NCI-H1105 treated with DMSO at 0.1 percent for 48 hours (cell line): ENCODE measurements at regions not wholly inside any gene's neighbourhood (a gene's known extent, or its start where the extent isn't known, plus 50 kb on each side); places are given as distances from the start of the nearest gene placed in this dataset.
"Not testable (repeated sequence)": the region's sequence is repeated elsewhere in the genome, so short reads cannot be mapped to it uniquely, and the experiment has no call there.

Experiments
- DNase-seq: peaks from one replicate; lab custom pipeline; 2025; lab: John Stamatoyannopoulos, UW

DNA sequence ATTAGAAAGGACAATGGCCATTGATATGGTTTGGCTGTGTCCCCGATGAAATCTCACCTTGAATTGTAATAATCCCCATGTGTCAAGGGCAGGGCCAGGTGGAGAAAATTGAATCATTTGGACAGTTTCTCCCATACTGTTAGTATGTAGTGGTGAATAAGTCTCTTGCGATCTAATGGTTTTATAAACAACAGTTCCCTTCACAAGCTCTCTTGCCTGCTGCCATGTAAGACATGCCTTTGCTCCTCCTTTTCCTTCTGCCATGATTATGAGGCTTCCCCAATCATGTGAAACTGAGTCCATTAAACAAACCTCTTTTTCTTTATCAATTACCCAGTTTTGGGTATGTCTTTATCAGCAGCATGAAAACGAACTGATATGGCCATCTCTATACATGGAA lies 302.7 kb downstream of the SFMBT2 start:
- DNase-seq = no peak

DNA sequence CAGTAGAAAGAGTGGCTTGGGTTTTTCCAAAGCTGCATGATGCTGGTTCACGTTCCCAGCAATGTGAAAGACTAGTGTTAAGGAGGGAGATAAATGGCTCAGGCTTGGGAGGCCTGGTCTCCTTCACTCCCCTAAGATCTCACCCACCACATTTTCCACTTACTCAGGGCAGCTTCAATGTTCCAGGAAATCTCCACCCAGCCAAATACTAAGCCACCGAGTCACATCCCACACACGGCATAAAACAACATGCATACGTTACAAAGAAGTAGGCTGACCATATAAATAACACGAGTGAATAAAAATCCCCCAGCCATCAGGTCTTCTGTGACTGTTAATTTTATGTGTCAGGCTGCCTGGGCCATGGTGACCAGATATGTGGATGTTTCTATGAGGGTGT lies 303.5 kb downstream of the SFMBT2 start:
- no peak for DNase-seq

DNA sequence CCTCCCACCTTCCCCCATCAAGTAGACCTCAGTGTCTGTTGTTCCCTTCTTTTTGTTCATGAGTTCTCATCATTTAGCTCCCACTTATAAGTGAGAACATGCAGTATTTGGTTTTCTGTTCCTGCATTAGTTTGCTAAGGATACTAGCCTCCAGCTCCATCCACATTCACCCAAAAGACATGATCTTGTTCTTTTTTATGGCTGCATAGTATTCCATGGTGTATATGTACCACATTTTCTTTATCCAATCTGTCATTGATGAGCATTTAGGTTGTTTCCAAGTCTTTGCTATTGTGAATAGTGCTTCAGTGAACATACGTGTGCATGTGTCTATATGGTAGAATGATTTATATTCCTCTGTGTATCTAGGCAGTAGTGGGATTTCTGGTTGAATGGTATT lies 306.5 kb downstream of the SFMBT2 start:
- not testable (repeated sequence) for DNase-seq

DNA sequence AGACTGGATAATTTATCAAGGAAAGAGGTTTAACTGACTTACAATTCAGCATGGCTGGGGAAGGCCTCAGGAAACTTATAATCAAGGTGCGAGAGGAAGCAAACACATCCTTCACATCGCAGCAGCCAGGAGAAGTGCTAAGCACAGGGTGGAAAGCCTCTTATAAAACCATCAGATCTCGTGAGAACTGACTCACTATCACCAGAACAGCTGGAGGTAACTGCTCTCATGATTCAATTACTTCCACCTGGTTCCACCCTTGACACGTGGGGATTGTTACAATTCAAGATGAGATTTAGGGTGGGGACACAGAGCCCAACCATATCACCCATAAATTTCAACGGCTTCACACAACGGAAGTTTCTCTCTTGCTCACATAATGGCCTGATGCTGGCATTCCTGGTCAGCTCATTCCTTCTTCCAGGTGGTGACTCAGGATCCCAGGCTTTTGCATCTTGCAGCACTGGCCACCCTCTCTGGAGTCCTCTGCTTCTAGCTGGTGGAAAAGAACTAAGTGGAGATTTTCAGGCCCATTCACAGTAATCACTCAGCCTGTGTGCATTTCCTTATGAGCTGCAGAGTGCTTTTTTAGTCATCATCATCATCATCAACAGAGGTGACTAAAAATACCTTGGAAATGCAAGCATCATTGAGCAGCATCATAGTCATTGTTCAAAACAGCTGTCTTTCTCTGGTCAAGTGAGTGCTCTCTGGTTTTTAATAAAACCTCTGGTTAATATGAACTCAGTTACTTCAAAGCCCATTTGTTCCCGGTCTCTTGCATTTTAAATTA lies 308.1 kb downstream of the SFMBT2 start:
- DNase-seq = no peak

DNA sequence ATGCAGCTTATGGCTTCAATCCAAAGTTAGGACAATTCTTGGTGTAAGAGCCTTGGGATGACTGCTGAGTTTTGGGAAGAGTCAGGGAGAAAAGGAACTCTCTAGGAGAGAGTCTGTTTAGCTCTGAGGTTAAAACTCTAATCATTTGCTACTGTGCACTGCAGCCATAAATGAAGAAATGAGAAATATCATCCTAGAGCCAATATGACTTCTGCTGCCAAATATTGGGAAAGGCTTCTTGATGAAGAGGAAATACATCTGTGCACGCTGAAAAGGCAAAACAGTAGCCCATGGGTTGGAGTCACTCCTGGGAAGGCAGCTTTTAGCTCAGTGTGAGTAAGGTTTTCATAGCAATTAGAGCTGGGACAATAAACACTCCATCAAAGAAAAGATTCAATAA lies 308.8 kb downstream of the SFMBT2 start:
- DNase-seq = no peak

DNA sequence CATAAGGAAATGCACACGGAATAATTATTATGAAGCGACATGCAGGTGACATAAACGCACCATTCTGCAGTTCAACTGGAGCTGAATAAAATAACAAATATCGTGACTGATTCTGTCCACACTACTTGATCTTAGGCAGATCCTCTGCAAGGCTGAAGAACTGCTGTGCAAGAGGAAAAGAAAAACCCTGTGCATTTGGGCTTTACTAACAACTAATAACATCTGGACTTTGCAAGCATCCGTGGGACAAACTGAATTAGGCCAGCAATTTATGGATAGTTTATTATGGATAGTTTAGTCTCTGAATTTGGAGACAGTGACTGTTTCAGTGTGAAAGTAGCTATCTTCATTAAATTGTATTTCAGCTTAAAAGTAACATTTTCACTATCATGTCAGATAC lies 309.4 kb downstream of the SFMBT2 start:
- DNase-seq = no peak

DNA sequence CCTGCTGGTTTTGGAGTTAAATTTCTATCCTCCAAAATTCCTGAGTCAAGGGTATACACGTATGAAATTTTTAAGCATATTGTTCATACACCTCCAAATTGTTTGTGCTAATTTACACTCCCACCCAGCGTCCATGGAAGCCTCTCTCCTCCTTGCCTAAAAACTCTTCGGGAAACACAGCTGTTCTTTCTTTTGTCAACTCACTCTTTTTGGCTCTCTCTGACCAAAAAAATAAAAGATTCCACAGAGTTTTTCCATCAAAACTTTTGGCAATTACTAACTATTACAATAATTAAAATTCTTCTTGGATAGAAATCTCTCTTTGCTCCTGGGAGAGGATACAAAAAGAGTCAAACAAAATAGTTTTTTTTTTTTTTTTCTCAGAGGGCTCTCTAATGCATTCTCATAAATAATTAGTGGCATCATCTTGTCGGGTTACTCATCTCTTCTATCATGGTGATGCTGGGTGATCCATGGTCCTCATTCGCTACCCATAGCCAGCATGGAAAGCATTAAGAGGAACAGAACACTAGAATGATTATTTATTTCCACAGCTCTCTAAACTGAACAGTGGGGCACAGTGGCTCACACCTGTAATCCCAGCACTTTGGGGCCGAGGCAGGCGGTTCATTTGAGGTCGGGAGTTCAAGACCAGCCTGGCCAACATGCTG lies 310.7 kb downstream of the SFMBT2 start:
- DNase-seq = no peak

DNA sequence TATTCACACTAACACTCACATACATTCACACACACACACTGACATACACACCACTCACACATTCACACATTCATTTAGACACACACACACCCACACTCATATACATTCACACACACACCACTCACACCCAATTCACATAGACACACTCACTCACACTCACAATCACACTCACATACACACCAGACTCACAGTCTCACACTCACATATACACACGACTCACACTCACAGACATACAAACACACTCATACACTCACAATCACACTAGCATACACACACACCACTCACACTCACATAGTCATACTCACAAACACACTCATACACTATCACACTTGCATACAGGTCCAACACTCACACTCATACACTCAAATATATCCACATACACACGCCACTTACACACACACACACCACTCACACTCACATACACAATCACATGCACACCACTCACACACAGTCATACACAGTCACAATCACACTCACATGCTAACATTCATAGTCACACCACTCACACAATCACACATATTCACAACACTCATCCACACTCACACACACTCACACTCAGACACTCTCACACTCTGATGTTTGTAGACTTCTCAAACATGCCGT lies 312.6 kb downstream of the SFMBT2 start:
- DNase-seq = no peak

DNA sequence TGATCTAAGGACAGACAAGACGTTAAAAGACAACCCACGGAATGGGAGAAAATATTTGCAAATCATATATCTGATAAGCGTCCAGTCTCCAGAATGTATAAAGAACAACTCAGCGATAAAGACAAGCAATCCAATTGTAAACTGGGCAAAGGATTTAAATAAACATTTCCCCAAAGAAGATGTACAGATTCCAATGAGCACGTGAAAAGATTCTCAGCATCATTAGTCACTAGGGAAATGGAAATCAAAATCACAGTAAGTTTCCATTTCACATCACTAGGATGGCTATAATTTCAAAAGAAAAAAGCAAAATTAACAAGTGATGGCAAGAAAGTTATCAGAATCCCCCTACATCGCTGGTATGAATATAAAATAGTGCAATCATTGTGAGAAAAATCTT lies 316.1 kb downstream of the SFMBT2 start:
- DNase-seq = no peak

DNA sequence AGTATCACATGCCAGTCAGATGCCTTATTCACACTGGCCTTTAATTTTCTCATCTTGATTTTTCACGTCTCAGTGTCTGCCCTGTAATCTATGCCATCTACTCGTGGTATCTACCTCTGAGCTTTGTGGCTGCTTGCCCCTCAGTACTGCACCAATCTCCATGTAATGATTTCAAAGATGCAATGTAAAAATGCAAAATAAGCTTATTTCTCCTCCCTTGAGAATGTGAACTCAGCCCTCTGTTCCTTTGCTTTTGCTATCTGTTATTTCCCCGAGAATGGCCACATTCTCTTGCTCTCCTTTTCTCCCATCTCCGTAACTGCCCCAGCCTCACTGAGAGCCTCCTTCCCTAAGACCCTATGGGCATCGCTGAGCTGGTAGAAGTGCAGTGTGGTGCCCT lies 317.5 kb downstream of the SFMBT2 start:
- no peak for DNase-seq

DNA sequence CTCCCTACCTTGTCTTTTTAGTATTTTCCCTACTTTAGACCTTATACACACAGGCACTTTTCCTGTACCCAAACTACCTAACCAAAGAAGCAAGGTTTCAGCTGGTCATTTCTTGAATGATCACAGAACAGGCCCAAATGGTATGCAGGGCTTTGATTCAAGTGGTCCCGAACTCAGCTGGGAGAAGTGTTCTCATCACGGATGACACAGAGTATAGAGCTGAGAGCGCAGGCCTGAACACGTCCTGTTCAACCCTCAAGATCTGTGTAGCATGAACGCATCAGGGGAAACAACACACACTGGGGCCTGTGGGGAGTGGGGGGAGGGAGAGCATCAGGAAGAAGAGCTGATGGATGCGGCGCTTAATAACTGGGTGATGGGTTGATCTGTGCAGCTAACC lies 318.2 kb downstream of the SFMBT2 start:
- no peak for DNase-seq

DNA sequence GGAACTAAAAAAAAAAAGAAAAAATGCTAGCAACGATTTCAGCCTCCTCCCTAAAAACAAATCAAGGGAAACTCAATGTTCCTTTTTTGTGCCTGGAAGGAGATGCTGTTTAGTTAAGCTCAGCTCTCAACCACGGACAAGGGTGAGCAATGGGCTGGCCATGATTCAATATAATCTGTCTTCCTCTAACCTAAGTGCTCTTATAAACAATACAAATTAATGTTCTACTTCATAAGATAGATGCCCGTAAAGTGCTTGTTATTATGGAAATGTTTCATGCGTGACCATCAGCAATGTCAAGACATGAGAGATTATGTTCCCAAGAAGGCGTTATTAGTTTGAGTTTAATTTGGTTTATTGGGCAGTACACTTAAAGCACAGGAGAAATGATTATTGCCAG lies 320.3 kb downstream of the SFMBT2 start:
- DNase-seq = no peak

DNA sequence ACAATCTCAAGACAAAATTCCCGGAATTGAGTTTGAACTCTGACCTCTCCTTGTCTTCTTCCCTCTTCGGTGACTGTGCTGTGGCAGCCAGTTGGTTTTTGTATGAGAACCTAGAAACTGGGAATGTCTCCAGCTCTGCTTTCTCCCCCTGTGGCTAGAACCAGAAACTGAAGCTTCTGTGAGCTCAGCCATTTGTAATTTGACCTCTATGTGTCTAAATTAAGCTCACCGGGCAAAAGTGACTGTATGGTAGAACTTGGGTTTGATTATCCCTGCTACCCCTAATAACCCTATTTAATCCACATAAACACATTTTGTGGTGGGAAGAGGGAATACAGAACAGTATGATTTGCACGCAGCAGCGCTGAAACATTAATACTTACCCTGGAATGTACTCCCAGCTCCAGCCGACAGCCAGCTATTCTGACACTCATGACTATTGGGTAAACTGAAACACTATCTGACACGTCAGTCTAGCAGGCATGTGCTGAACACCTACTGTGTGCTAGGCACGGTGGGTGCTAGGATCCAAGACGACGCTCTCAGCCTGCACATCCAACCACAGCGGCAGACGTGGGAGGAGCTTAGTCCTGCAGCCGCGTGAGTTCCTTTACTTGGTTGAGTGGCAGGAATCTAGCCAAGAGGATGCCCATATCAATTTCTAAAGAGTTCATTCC lies 324.8 kb downstream of the SFMBT2 start:
- DNase-seq = no peak

DNA sequence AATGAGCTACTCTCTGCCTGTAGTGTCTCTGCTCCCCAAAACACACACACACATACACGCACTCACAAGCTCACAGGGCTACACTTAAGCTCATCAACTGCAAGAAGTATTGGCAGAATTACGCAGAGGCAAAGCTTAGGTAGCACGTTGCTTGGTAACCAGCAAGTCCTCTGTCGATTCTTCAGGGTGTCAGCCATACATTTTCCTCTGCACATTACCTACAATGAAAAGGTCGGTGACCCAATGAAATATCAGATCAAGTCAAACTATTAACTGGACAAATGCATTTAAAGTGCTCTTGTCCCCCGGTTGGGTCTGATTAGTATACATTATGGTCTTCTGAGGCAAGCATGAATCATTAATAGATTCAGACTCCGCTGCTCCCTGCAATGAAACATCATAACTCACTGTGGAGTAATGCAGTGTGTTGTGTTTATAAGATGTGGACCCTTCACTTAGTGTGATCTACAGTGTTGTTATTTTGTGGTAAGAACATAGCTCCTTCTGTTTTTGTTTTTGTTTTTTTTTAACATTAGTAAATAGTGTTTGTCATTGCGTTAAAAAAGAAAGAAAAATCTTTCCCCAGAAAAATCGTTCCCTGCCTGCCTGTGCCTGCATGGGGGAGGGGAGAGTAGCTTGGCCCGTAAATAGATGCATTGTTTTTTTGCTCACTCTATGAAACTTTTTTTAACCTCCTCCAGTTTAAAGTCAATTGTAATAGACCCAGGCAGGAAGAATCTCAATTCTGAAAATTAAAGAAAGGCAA lies 325.5 kb downstream of the SFMBT2 start:
- DNase-seq = no peak

DNA sequence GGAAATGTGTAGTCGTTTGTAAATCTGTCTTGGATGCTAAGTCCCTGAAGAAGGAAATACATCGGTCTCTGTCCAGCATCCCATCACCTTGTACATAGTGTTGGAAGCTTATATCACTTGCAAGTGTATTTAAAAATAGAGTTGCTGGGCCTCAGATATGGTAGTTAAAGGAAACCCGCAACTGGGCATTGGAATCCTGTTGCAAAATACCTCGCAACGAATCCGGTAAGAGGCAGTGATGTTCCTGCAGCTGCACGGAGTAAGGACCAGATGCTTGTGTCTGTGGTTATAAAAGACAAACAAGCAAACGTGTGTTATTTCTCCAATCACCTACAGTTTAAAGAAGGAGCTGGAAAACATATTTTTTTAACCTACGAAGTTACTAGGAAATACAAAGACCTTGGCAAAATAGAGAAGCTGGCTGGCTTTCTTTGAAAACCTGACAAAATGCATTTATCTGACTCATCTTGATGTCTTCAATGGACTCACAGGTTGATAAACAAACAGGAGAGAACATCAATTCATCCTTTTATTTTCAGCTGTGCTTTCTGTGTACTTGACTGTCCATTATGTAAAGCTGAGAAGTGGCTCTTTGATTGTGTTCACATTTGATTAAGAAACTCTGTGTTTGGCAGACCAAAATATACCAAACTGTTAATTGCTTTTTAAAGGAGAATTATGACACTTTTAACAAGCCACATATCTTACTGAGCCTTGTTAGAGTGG lies 326.4 kb downstream of the SFMBT2 start:
- no peak for DNase-seq

DNA sequence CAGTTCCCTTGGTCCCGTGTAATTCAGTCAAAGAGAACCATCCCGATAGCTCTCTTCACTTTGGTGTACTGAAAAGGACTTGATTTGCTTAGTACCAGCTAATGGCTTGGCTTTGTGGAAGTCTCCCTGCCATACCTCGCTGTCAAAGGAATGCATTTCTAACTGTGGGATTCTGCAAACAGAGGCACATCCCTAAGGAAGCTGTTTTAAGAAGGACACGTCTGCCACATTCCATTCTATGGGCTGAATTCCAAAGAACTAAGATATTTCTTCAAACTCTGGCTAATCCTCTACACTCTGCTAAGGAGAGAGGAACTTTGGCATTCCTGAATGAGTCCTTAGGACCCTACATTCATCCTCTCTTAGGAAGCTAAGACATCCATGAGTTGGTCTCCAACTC lies 327.9 kb downstream of the SFMBT2 start:
- DNase-seq = no peak

DNA sequence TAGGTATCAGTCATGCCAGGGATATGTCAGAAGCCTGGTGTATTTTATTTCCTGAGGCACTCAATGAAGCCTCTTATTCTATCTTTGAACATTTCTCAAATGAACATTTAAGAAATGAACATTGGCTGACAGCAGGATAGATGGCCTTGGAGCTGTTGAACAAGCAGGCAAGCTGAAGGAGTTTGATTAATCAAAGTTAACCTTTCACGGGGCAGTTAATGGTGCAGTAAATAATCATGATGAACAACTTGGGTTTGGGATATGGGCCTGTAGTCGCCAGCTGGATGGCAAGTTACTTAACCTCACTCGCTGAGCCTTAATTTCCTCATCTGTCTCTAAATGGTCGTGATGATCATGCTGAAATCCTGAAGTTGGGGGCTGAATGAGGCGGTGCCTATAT lies 333.0 kb downstream of the SFMBT2 start:
- DNase-seq = no peak

DNA sequence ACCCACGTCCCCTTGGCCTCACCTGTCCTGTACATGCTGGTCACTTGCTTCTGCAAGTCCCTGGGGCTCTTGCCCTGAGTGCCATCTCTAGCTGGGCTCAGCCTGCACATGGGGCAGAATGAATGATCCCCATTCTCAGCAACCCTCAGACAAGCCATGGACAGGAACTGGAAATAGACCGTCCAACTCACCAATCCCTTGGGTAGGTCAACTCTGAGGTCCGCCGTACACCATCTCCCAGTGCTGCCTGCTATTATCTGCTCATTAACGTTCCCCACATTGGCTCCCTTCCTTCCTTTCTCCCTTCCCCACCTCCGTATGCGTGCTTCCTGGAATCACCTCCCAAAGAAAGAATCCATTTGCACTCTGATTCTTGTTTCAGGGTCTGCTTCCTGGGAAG lies 335.0 kb downstream of the SFMBT2 start:
- no peak for DNase-seq

DNA sequence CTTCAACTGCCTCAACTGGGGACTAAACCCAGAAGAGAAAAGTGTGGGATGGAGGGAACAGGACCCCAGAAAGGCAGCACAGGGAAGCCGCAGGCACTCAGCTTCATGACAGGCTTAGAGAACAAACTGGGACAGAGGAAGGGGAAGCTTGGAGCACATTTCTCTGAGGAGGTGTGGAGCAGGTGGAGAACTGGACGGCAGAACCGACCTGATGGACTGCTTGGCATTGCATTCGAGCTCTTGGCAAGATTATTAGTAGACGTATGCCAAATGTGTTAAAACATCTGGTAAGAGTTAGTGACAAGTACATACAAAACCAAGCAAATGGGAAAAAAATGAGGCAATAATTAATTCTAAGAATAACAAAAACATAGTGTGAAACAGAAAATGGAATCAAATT lies 335.7 kb downstream of the SFMBT2 start:
- no peak for DNase-seq

DNA sequence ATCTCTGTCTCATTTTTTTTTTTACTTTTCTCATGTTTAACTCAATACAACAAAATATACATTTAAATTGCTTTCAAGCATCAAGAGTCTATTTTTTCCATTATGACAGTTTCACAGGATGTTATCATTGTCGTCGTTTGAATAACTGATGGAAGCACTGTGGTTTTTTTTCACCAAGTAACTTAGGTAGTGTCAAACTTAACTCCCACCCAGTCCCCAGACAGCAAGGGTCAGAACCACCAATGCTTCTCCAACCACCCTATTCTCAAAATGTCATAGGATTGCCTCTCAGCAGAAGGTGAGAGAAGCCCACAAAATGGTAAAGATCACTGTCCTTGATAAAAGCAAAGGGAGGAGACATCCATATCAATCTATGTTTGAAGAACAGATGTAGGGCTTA lies 339.4 kb downstream of the SFMBT2 start:
- DNase-seq = no peak

DNA sequence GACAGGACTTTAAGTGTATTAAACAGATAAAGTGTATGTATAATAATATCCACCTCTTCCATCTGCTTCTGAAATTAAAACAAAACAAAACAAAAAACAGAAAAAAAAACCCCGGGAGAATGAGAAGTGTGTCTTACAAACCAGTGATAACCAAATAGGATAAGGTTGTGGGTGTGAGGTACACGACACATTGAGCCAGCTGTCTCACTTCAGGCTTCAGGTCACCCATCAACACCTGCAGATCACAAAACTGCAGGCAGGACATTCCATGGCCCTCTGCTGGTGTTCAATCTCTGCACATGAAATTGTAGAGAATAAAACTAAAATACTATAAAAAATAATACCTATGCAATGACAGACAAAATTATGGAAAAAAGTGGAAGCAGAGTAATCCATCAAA lies 339.9 kb downstream of the SFMBT2 start:
- DNase-seq = no peak
